Suprapubic skin (tissue), 3 donors: ENCODE measurements at regions not wholly inside any gene's neighbourhood (a gene's known extent, or its start where the extent isn't known, plus 50 kb on each side); places are given as distances from the start of the nearest gene placed in this dataset.

Experiments used
- EP300 ChIP-seq: sonication (generic); formaldehyde crosslinking; IDR thresholded peaks from one replicate; pipeline ENCODE4 v1.6.1; 2017; ENCODE audit warnings: antibody characterized with exemption
- POLR2A ChIP-seq, 2 donors: fragments of 450-650 bp; IDR thresholded peaks; one replicate each; pipeline ENCODE4 v1.6.1; 2017; ENCODE audit warnings: antibody characterized with exemption in 2 of 2, mild to moderate bottlenecking in 2 of 2, moderate library complexity in 2 of 2
- TF ChIP-seq, protein P1 (sequence below), 2 donors: fragments of 200-600 bp in 1 of 2; fragments of 450-650 bp in 1 of 2; sonication (generic) in 1 of 2; IDR thresholded peaks; one replicate each; pipeline ENCODE4 v1.5.1; 2016 to 2019; ENCODE audit warnings: antibody characterized with exemption in 2 of 2, mild to moderate bottlenecking in 1 of 2, moderate library complexity in 1 of 2

GRCh38 chr9:107805201-107805600 lies 315.6 kb upstream of the KLF4 start:
- TF ChIP-seq, protein P1, sequence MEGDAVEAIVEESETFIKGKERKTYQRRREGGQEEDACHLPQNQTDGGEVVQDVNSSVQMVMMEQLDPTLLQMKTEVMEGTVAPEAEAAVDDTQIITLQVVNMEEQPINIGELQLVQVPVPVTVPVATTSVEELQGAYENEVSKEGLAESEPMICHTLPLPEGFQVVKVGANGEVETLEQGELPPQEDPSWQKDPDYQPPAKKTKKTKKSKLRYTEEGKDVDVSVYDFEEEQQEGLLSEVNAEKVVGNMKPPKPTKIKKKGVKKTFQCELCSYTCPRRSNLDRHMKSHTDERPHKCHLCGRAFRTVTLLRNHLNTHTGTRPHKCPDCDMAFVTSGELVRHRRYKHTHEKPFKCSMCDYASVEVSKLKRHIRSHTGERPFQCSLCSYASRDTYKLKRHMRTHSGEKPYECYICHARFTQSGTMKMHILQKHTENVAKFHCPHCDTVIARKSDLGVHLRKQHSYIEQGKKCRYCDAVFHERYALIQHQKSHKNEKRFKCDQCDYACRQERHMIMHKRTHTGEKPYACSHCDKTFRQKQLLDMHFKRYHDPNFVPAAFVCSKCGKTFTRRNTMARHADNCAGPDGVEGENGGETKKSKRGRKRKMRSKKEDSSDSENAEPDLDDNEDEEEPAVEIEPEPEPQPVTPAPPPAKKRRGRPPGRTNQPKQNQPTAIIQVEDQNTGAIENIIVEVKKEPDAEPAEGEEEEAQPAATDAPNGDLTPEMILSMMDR (IDR thresholded peaks at IDR 0.05): no peak
- TF ChIP-seq POLR2A (IDR thresholded peaks at IDR 0.05) (no peak), EP300 (no peak)
